IPS-18c (cell line): ENCODE measurements at regions not wholly inside any gene's neighbourhood (a gene's known extent, or its start where the extent isn't known, plus 50 kb on each side); places are given as distances from the start of the nearest gene placed in this dataset.
"Not testable (repeated sequence)": the region's sequence is repeated elsewhere in the genome, so short reads cannot be mapped to it uniquely, and the experiment has no call there.

Source experiments
- H3K4me3 ChIP-seq: 2 replicates; pipeline ENCODE4 v1.7.0; 2013; ENCODE audit warnings: low read depth, mild to moderate bottlenecking, low read length, moderate library complexity; ENCODE audit not compliant: insufficient read depth
- H3K9me3 ChIP-seq: one replicate; pipeline ENCODE4 v1.6.1; 2013; ENCODE audit warnings: mild to moderate bottlenecking, low read length, moderate library complexity; ENCODE audit not compliant: control insufficient read depth, insufficient read depth

GRCh38 chr16:86882586-86883280 lies 304.4 kb downstream of the FOXL1 start:
- Histone ChIP-seq H3K4me3 (no peak overlapping the region), H3K9me3 (no peaks in the 10 kb centered on the region)

GRCh38 chr16:86883583-86884389 lies 305.4 kb downstream of the FOXL1 start:
- H3K4me3 ChIP-seq, result no peak overlapping the region
- H3K9me3 ChIP-seq, result no peaks in the 10 kb centered on the region

- H3K4me3 ChIP-seq, result no peak overlapping the region
- no peaks in the 10 kb centered on the region for H3K9me3 ChIP-seq
These were observed 306.0 kb downstream of the FOXL1 start for GRCh38 chr16:86884390-86884650.

GRCh38 chr16:86885139-86885538 lies 306.8 kb downstream of the FOXL1 start:
- Histone ChIP-seq H3K4me3 (no peak overlapping the region), H3K9me3 (no peaks in the 10 kb centered on the region)

GRCh38 chr16:86886651-86887050 lies 308.3 kb downstream of the FOXL1 start:
- H3K4me3 ChIP-seq, result no peak overlapping the region
- no peaks in the 10 kb centered on the region for H3K9me3 ChIP-seq

- Histone ChIP-seq H3K9me3 (no peaks in the 10 kb centered on the region), H3K4me3 (0 out of 2 replicates have a peak overlapping the region, but pooled peaks have one; percentile 15)
These were observed 309.1 kb downstream of the FOXL1 start for GRCh38 chr16:86887416-86887815.

- H3K4me3 ChIP-seq, result no peak overlapping the region
These were observed 310.1 kb downstream of the FOXL1 start for GRCh38 chr16:86888231-86889053.

GRCh38 chr16:86889054-86889366 lies 310.7 kb downstream of the FOXL1 start:
- H3K4me3 ChIP-seq, H3K9me3 ChIP-seq: not testable (repeated sequence)

More at GRCh38 chr16:86888231-86889053, 310.1 kb downstream of the FOXL1 start:
- no peaks in the 10 kb centered on the region for H3K9me3 ChIP-seq

GRCh38 chr16:86889974-86890373 lies 311.6 kb downstream of the FOXL1 start:
- no peak overlapping the region for H3K4me3 ChIP-seq
- no peaks in the 10 kb centered on the region for H3K9me3 ChIP-seq

GRCh38 chr16:86891121-86891520 lies 312.8 kb downstream of the FOXL1 start:
- H3K4me3 ChIP-seq, result no peak overlapping the region
- H3K9me3 ChIP-seq, result no peaks in the 10 kb centered on the region

- H3K9me3 ChIP-seq, result no peaks in the 10 kb centered on the region
- no peak overlapping the region for H3K4me3 ChIP-seq
These were observed 313.3 kb downstream of the FOXL1 start for GRCh38 chr16:86891631-86892030.

GRCh38 chr16:86892509-86892908 lies 314.2 kb downstream of the FOXL1 start:
- Histone ChIP-seq H3K9me3 (no peaks in the 10 kb centered on the region), H3K4me3 (no peak overlapping the region)

- no peak overlapping the region for H3K4me3 ChIP-seq
These were observed 315.2 kb downstream of the FOXL1 start for GRCh38 chr16:86893506-86893905.

GRCh38 chr16:86894029-86894567 lies 315.7 kb downstream of the FOXL1 start:
- H3K4me3 ChIP-seq, result no peak overlapping the region

More at GRCh38 chr16:86893506-86893905, 315.2 kb downstream of the FOXL1 start:
- no peaks in the 10 kb centered on the region for H3K9me3 ChIP-seq

GRCh38 chr16:86894925-86895324 lies 316.6 kb downstream of the FOXL1 start:
- Histone ChIP-seq H3K9me3 (no peaks in the 10 kb centered on the region), H3K4me3 (no peak overlapping the region)

More at GRCh38 chr16:86894029-86894567, 315.7 kb downstream of the FOXL1 start:
- H3K9me3 ChIP-seq, result no peaks in the 10 kb centered on the region

GRCh38 chr16:86895606-86896005 lies 317.3 kb downstream of the FOXL1 start:
- no peak overlapping the region for H3K4me3 ChIP-seq
- no peaks in the 10 kb centered on the region for H3K9me3 ChIP-seq

GRCh38 chr16:86896976-86897375 lies 318.6 kb downstream of the FOXL1 start:
- no peak overlapping the region for H3K4me3 ChIP-seq
- H3K9me3 ChIP-seq, result no peaks in the 10 kb centered on the region

GRCh38 chr16:86897486-86897885 lies 319.1 kb downstream of the FOXL1 start:
- no peak overlapping the region for H3K4me3 ChIP-seq
- H3K9me3 ChIP-seq, result no peaks in the 10 kb centered on the region
